ENCODE measurements at regions not wholly inside any gene's neighbourhood (a gene's known extent, or its start where the extent isn't known, plus 50 kb on each side); places are given as distances from the start of the nearest gene placed in this dataset.

DNA sequence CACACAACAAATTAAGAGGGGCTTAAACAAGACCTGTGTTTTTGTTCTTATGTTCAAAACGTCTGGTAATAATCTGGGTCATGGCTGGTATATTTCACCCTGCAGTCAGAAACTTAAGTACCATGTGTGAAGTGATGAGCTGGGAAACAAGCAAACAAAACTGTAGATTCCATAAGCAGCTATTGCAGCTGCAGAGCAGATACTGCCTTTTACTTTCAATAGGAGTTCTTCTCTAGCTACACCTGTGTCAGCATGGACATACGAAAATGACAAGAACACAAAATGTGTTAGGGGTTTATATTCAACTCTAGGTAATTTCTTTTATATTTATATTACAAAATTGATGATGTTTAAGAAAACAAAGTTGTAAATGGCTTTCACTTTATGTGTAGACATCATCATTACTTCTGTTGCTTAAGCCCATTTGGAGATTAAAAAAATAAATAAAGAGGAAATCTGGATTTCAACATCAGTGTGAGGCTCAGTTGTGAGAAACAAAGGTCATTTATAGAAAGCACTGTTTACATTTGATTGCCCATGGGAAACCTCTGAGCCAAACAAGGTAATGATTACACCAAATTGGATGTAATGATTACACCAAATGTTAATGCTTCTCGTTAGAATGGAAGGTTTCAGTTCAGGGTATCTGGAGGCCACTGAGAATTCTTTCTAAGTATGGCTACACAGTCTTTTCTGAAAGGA lies 451.0 kb upstream of the SLC10A2 start:
- TF ChIP-seq, protein P1, sequence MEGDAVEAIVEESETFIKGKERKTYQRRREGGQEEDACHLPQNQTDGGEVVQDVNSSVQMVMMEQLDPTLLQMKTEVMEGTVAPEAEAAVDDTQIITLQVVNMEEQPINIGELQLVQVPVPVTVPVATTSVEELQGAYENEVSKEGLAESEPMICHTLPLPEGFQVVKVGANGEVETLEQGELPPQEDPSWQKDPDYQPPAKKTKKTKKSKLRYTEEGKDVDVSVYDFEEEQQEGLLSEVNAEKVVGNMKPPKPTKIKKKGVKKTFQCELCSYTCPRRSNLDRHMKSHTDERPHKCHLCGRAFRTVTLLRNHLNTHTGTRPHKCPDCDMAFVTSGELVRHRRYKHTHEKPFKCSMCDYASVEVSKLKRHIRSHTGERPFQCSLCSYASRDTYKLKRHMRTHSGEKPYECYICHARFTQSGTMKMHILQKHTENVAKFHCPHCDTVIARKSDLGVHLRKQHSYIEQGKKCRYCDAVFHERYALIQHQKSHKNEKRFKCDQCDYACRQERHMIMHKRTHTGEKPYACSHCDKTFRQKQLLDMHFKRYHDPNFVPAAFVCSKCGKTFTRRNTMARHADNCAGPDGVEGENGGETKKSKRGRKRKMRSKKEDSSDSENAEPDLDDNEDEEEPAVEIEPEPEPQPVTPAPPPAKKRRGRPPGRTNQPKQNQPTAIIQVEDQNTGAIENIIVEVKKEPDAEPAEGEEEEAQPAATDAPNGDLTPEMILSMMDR (IDR thresholded peaks at IDR 0.05; ENCODE audit: control insufficient read depth, extremely low read depth, insufficient read depth): no peak
- no peak overlapping the region for H3K4me3 ChIP-seq (ENCODE audit: low read depth, low read length)
- DNase-seq (ENCODE audit: low read depth): no peak

DNA sequence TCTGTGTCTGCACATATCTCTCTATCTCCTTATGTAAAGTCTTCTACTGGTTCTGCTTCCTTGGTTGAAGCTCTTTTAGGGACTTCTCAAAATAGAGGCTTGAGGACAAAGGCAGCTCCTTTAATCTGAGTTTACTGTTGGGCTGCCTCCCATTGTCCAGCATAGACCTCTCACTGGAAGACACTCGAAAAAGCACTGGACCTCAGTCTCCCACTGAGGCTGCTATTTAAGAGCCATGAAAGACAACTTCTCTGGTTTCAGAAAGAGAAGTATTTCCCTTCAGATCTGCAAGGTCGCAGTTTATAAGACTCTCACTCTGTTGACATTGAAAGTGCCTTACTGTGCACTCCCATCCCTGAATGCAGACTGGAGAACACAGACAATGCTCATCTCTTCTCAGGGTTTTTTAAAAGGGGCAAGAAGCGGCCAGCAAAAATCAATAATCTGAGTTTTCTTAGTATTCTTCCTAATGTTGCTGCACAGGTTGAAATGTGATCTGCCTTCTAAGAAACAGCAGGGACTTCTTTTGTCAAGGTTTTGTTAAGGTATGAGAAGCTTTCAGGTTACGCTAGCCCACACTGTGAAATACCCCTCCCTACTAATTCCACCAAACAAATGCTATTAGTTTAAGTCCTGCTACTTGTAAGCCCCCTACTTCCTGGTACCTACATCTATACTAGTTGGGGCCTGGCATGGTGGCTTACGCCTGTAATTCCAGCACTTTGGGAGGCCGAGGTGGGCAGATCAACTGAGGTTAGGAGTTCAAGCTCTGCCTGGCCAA lies 450.0 kb upstream of the SLC10A2 start:
- H3K4me3 ChIP-seq (ENCODE audit: low read depth, low read length): no peak overlapping the region
- TF ChIP-seq, protein P1 (IDR thresholded peaks at IDR 0.05; ENCODE audit: control insufficient read depth, extremely low read depth, insufficient read depth): no peak

DNA sequence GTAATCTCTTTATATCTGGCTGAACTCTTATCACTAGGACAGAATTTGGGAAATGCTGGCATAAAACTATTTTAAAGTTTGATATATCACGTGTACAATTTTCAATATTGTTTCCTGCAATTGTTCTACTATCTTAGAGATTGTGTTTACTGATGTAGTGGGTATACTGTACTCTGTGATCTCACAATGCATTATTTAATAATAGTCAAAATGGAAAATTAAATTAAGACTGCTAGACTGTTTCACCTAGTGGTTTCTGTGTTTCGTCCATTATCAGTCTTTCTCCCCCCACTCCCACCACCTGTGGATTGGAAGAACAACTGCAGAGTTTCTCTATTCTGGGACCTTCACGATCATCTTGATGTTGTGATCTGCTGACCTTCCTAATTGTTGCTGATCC lies 449.2 kb upstream of the SLC10A2 start:
- no peak for DNase-seq (ENCODE audit: low read depth)
- TF ChIP-seq, protein P1 (IDR thresholded peaks at IDR 0.05; ENCODE audit: control insufficient read depth, extremely low read depth, insufficient read depth): no peak
- H3K4me3 ChIP-seq (ENCODE audit: low read depth, low read length): no peak overlapping the region

More for the DNA sequence above, 450.0 kb upstream of the SLC10A2 start:
- no peak for DNase-seq (ENCODE audit: low read depth)

DNA sequence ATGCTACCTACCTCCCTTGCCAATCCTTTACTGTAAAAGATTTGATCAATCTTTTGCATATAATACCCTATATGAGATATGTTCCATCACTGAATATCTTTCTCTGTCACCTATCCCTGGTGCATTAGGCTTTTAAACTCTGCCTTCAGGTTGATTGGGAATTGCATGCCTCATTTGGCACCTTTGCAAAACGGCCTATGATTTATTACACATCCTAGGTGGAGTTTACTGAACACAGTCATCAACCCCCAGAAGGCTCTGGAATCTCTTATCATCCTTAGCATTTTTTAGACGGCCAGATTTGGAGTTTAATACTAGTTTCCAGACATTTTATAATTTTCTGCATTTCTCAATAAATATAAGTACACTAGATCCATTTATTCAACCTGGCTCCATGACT lies 448.4 kb upstream of the SLC10A2 start:
- DNase-seq (ENCODE audit: low read depth): no peak
- TF ChIP-seq, protein P1 (IDR thresholded peaks at IDR 0.05; ENCODE audit: control insufficient read depth, extremely low read depth, insufficient read depth): no peak
- H3K4me3 ChIP-seq (ENCODE audit: low read depth, low read length): no peak overlapping the region

DNA sequence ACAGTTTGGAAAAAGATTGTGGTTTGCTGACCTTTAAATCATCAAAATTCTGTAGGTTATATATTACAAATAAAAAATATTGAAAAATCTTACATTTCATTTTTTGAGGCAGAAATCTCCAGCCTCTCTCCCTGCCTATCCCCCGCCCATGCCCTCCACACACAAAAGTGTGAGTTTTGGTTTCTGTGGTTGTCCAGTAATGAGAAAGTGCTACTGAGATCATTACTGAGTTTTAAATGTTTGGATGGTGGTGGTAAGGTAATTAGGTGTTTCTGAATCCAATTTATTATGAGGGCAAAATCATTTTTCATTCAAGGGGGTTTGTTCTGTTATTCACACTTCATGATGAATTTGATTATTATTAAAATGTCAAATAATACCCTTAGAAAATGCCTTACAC lies 448.0 kb upstream of the SLC10A2 start:
- TF ChIP-seq, protein P1 (IDR thresholded peaks at IDR 0.05; ENCODE audit: control insufficient read depth, extremely low read depth, insufficient read depth): no peak
- no peak for DNase-seq (ENCODE audit: low read depth)
- no peak overlapping the region for H3K4me3 ChIP-seq (ENCODE audit: low read depth, low read length)

DNA sequence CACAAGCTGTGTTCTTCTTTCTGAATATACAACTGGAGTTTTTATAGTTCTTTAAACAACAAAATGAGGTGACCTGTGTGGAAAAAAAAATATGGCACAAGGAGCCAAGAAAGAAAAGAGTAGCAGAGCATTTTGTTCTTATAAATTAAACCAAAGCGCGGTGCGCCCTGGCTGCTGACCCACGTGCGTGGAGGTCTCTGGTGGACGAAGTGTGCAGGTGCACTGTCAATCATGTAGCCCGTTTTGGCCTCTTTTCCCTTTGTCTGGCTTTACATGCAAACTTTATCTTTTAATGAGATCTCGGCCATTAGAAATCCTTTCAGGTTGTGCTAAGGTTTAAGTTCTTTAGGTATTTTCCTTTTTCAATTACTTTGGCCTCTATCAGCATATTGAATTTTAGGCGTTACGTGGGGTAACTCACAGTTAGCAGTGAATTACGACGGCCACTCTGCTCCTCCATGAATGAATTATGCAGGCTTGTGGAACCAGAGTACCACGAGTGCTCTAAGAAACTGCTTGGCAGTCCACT lies 443.9 kb upstream of the SLC10A2 start:
- H3K4me3 ChIP-seq (ENCODE audit: low read depth, low read length): no peak overlapping the region
- DNase-seq (ENCODE audit: low read depth): no peak
- TF ChIP-seq, protein P1 (IDR thresholded peaks at IDR 0.05; ENCODE audit: control insufficient read depth, extremely low read depth, insufficient read depth): peak; percentile 36; the same call in 1 of the 2 replicates

All from LNCaP clone FGC (cell line).